ENCODE measurements at regions not wholly inside any gene's neighbourhood (a gene's known extent, or its start where the extent isn't known, plus 50 kb on each side); places are given as distances from the start of the nearest gene placed in this dataset.
"Not testable (repeated sequence)": the region's sequence is repeated elsewhere in the genome, so short reads cannot be mapped to it uniquely, and the experiment has no call there.

- no peak for DNase-seq (ENCODE audit: low read depth)
These were observed 201.3 kb downstream of the ALG10 start for GRCh38 chr12:34223640-34224039.

GRCh38 chr12:34226044-34226443 is 203.7 kb downstream of the ALG10 start:
- not testable (repeated sequence) for DNase-seq (ENCODE audit: low read depth)

GRCh38 chr12:34228046-34228445 is 205.8 kb downstream of the ALG10 start:
- DNase-seq (ENCODE audit: low read depth): not testable (repeated sequence)

- not testable (repeated sequence) for DNase-seq (ENCODE audit: low read depth)
These were observed 206.7 kb downstream of the ALG10 start for GRCh38 chr12:34229033-34229432.

GRCh38 chr12:34233618-34234017 is 211.3 kb downstream of the ALG10 start:
- no peak for DNase-seq (ENCODE audit: low read depth)

GRCh38 chr12:34236073-34236472 is 213.8 kb downstream of the ALG10 start:
- DNase-seq (ENCODE audit: low read depth): no peak

GRCh38 chr12:34244608-34245007 is 222.3 kb downstream of the ALG10 start:
- no peak for DNase-seq (ENCODE audit: low read depth)

GRCh38 chr12:34249271-34249670 is 227.0 kb downstream of the ALG10 start:
- DNase-seq (ENCODE audit: low read depth): no peak

GRCh38 chr12:34251879-34252278 is 229.6 kb downstream of the ALG10 start:
- not testable (repeated sequence) for DNase-seq (ENCODE audit: low read depth)

GRCh38 chr12:34253674-34254073 is 231.4 kb downstream of the ALG10 start:
- no peak for DNase-seq (ENCODE audit: low read depth)

GRCh38 chr12:34257093-34257492 is 234.8 kb downstream of the ALG10 start:
- DNase-seq (ENCODE audit: low read depth): no peak

GRCh38 chr12:34262140-34262539 is 239.8 kb downstream of the ALG10 start:
- DNase-seq (ENCODE audit: low read depth): not testable (repeated sequence)

GRCh38 chr12:34264110-34264509 is 241.8 kb downstream of the ALG10 start:
- no peak for DNase-seq (ENCODE audit: low read depth)

- DNase-seq (ENCODE audit: low read depth): not testable (repeated sequence)
These were observed 251.4 kb downstream of the ALG10 start for GRCh38 chr12:34273703-34274102.

GRCh38 chr12:34275129-34275528 is 252.8 kb downstream of the ALG10 start:
- no peak for DNase-seq (ENCODE audit: low read depth)

- no peak for DNase-seq (ENCODE audit: low read depth)
These were observed 264.2 kb downstream of the ALG10 start for GRCh38 chr12:34286483-34286882.

- DNase-seq (ENCODE audit: low read depth): no peak
These were observed 264.6 kb downstream of the ALG10 start for GRCh38 chr12:34286934-34287333.

GRCh38 chr12:34287437-34287836 is 265.1 kb downstream of the ALG10 start:
- DNase-seq (ENCODE audit: low read depth): no peak

GRCh38 chr12:34287986-34288962 is 266.0 kb downstream of the ALG10 start:
- DNase-seq (ENCODE audit: low read depth): no peak

- DNase-seq (ENCODE audit: low read depth): no peak
These were observed 266.7 kb downstream of the ALG10 start for GRCh38 chr12:34288963-34289345.

- DNase-seq (ENCODE audit: low read depth): no peak
These were observed 267.4 kb downstream of the ALG10 start for GRCh38 chr12:34289431-34290380.

GRCh38 chr12:34290381-34290995 is 268.2 kb downstream of the ALG10 start:
- no peak for DNase-seq (ENCODE audit: low read depth)
